KG1 (cell line): ENCODE measurements at regions not wholly inside any gene's neighbourhood (a gene's known extent, or its start where the extent isn't known, plus 50 kb on each side); places are given as distances from the start of the nearest gene placed in this dataset.

Experiments
- DNase-seq: peaks from one replicate; lab custom pipeline; 2025; lab: John Stamatoyannopoulos, UW

GRCh38 chr14:98297567-98297966 lies 974.4 kb downstream of the BCL11B start:
- no peak for DNase-seq

GRCh38 chr14:98298481-98299244 lies 973.3 kb downstream of the BCL11B start:
- DNase-seq, result no peak

GRCh38 chr14:98301681-98302080 lies 970.3 kb downstream of the BCL11B start:
- no peak for DNase-seq

- no peak for DNase-seq
Measured at GRCh38 chr14:98304574-98304973, 967.4 kb downstream of the BCL11B start.

- no peak for DNase-seq
Measured at GRCh38 chr14:98309591-98309990, 962.4 kb downstream of the BCL11B start.

- no peak for DNase-seq
Measured at GRCh38 chr14:98312006-98312405, 960.0 kb downstream of the BCL11B start.

- DNase-seq, result no peak
Measured at GRCh38 chr14:98321841-98322240, 950.2 kb downstream of the BCL11B start.

GRCh38 chr14:98323836-98324235 lies 948.2 kb downstream of the BCL11B start:
- DNase-seq, result no peak

GRCh38 chr14:98325761-98326160 lies 946.2 kb downstream of the BCL11B start:
- no peak for DNase-seq

- DNase-seq, result no peak
Measured at GRCh38 chr14:98328496-98328895, 943.5 kb downstream of the BCL11B start.

GRCh38 chr14:98334186-98334585 lies 937.8 kb downstream of the BCL11B start:
- DNase-seq, result no peak

- no peak for DNase-seq
Measured at GRCh38 chr14:98341211-98341610, 930.8 kb downstream of the BCL11B start.

GRCh38 chr14:98345161-98345560 lies 926.8 kb downstream of the BCL11B start:
- DNase-seq, result no peak

GRCh38 chr14:98347686-98348085 lies 924.3 kb downstream of the BCL11B start:
- no peak for DNase-seq

GRCh38 chr14:98348505-98348904 lies 923.5 kb downstream of the BCL11B start:
- DNase-seq, result no peak

GRCh38 chr14:98350213-98350612 lies 921.8 kb downstream of the BCL11B start:
- no peak for DNase-seq

- DNase-seq, result no peak
Measured at GRCh38 chr14:98364961-98365360, 907.0 kb downstream of the BCL11B start.

- DNase-seq, result no peak
Measured at GRCh38 chr14:98366429-98366828, 905.6 kb downstream of the BCL11B start.

- DNase-seq, result no peak
Measured at GRCh38 chr14:98368221-98368620, 903.8 kb downstream of the BCL11B start.

GRCh38 chr14:98368916-98369315 lies 903.1 kb downstream of the BCL11B start:
- DNase-seq, result no peak

GRCh38 chr14:98369344-98369743 lies 902.7 kb downstream of the BCL11B start:
- no peak for DNase-seq

GRCh38 chr14:98370352-98370751 lies 901.6 kb downstream of the BCL11B start:
- DNase-seq, result no peak

GRCh38 chr14:98371141-98371540 lies 900.9 kb downstream of the BCL11B start:
- DNase-seq, result no peak

GRCh38 chr14:98374136-98374535 lies 897.9 kb downstream of the BCL11B start:
- DNase-seq, result no peak
